HTR-8/SVneo (cell line): ENCODE measurements at regions not wholly inside any gene's neighbourhood (a gene's known extent, or its start where the extent isn't known, plus 50 kb on each side); places are given as distances from the start of the nearest gene placed in this dataset.
"Not testable (repeated sequence)": the region's sequence is repeated elsewhere in the genome, so short reads cannot be mapped to it uniquely, and the experiment has no call there.

ENCODE experiments used
- DNase-seq: peaks from one replicate; pipeline ENCODE4 v3.0.0; 2011; ENCODE audit warnings: low spot score, mixed read lengths; ENCODE audit not compliant: insufficient read length
- FAIRE-seq: peaks from 2 replicates; lab custom pipeline; 2011; peaks lifted over from hg19 to GRCh38; lab: Jason Lieb, UNC

GRCh38 chr2:129484999-129485897 lies 494.2 kb upstream of the RAB6C start:
- FAIRE-seq (no peak), DNase-seq (no peak)

- FAIRE-seq (no peak), DNase-seq (no peak)
Measured at GRCh38 chr2:129488376-129488775, 491.1 kb upstream of the RAB6C start.

GRCh38 chr2:129490641-129491040 lies 488.8 kb upstream of the RAB6C start:
- DNase-seq (no peak), FAIRE-seq (no peak)

- no peak for DNase-seq
- no peak for FAIRE-seq
Measured at GRCh38 chr2:129491308-129491707, 488.2 kb upstream of the RAB6C start.

GRCh38 chr2:129492548-129492947 lies 486.9 kb upstream of the RAB6C start:
- no peak for DNase-seq
- no peak for FAIRE-seq

- FAIRE-seq (no peak), DNase-seq (no peak)
Measured at GRCh38 chr2:129499747-129500146, 479.7 kb upstream of the RAB6C start.

- DNase-seq (no peak), FAIRE-seq (no peak)
Measured at GRCh38 chr2:129502781-129503180, 476.7 kb upstream of the RAB6C start.

- DNase-seq (no peak), FAIRE-seq (no peak)
Measured at GRCh38 chr2:129504646-129505045, 474.8 kb upstream of the RAB6C start.

GRCh38 chr2:129518937-129519336 lies 460.5 kb upstream of the RAB6C start:
- FAIRE-seq: no peak
- no peak for DNase-seq

- not testable (repeated sequence) for FAIRE-seq, DNase-seq
Measured at GRCh38 chr2:129532158-129532557, 447.3 kb upstream of the RAB6C start.

- no peak for FAIRE-seq
Measured at GRCh38 chr2:129548880-129549279, 430.6 kb upstream of the RAB6C start.

GRCh38 chr2:129550536-129550935 lies 428.9 kb upstream of the RAB6C start:
- FAIRE-seq (no peak), DNase-seq (no peak)

More at GRCh38 chr2:129548880-129549279, 430.6 kb upstream of the RAB6C start:
- no peak for DNase-seq

- no peak for FAIRE-seq
Measured at GRCh38 chr2:129554373-129554772, 425.1 kb upstream of the RAB6C start.

GRCh38 chr2:129559101-129559500 lies 420.4 kb upstream of the RAB6C start:
- FAIRE-seq (no peak), DNase-seq (no peak)

More at GRCh38 chr2:129554373-129554772, 425.1 kb upstream of the RAB6C start:
- DNase-seq: no peak

GRCh38 chr2:129565551-129566109 lies 413.8 kb upstream of the RAB6C start:
- FAIRE-seq: no peak
- no peak for DNase-seq

GRCh38 chr2:129570812-129571211 lies 408.7 kb upstream of the RAB6C start:
- not testable (repeated sequence) for FAIRE-seq

GRCh38 chr2:129575431-129575830 lies 404.0 kb upstream of the RAB6C start:
- FAIRE-seq: no peak
- no peak for DNase-seq

More at GRCh38 chr2:129570812-129571211, 408.7 kb upstream of the RAB6C start:
- DNase-seq: not testable (repeated sequence)

- FAIRE-seq: no peak
Measured at GRCh38 chr2:129575880-129576279, 403.6 kb upstream of the RAB6C start.

GRCh38 chr2:129580001-129580400 lies 399.5 kb upstream of the RAB6C start:
- DNase-seq (no peak), FAIRE-seq (no peak)

More at GRCh38 chr2:129575880-129576279, 403.6 kb upstream of the RAB6C start:
- DNase-seq: no peak

GRCh38 chr2:129585760-129586159 lies 393.7 kb upstream of the RAB6C start:
- FAIRE-seq: no peak
- DNase-seq: no peak

GRCh38 chr2:129587426-129588064 lies 391.9 kb upstream of the RAB6C start:
- FAIRE-seq: no peak
- DNase-seq: no peak
